GM18508 (cell line): ENCODE measurements at regions not wholly inside any gene's neighbourhood (a gene's known extent, or its start where the extent isn't known, plus 50 kb on each side); places are given as distances from the start of the nearest gene placed in this dataset.

Experiments
- ATAC-seq: cut with Tn5 transposase; IDR thresholded peaks from one replicate; pipeline ENCODE4 v1.9.1; 2021; ENCODE audit warnings: moderate number of reproducible peaks; ENCODE audit not compliant: insufficient read depth, unreplicated experiment

DNA sequence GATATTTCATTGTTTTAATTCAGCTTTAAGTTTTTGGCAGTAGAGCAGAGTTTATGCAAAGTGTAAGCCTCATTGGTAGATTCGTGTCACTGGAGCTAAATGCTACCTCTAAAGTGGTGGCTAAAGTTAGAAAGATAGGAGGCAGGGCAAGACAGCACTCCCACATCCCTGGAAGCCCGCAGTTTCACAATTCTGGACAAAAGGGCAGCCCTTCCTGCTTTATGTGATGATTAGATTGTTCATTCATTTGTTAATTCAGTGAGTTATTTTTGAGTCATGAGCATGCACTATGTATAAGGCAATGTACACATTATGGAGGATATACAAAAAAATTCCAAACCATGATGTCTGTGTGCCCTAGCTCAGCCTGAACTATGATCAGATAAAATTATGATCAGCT lies 52.1 kb upstream of the EIF3M start:
- ATAC-seq = no peak

- ATAC-seq = peak; percentile 100
Observed at GRCh38 chr11:32529994-32530588, 53.5 kb upstream of the EIF3M start.

DNA sequence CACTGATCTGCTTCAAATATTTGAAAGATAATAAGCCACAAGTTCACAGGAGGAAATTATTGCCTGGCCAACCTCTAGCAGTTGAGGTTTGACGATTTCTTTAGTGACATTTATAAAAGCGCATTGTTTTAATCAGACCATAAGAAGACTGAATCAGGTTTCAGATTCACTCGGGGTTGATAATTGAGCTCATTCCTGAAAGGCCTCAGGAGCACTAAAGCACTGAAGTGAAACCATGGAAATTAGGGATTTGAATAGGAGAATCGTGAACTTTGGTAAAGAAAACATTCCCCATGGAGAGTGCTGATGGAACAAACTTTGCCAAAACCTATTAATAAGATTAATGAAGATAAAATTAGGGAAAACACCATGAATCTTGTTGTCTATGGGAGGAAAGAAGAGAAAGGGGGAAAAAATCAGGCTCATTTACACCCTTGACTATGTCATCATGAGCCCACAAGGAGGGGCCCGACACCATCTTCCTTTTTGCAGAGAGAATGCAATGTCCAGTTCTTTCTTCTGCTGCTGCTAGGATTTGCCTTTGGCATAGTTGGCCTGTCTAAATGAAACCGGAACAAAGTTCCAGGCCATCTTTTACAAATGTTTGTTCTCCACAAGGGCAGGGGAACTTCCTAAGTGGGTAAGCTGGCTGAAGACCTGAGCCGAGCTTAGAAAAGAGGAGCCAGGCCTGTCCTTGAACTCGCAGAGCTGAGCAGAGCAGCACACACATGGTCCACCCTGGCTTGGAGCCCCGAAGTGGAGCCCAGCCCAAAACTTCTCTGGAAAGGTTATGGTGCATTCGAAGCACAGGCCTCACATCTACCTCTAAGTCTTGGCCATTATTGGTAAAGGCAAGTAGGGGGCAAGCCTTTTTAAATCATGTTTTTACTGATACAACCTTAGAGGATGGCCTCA lies 56.1 kb upstream of the EIF3M start:
- ATAC-seq = no peak

DNA sequence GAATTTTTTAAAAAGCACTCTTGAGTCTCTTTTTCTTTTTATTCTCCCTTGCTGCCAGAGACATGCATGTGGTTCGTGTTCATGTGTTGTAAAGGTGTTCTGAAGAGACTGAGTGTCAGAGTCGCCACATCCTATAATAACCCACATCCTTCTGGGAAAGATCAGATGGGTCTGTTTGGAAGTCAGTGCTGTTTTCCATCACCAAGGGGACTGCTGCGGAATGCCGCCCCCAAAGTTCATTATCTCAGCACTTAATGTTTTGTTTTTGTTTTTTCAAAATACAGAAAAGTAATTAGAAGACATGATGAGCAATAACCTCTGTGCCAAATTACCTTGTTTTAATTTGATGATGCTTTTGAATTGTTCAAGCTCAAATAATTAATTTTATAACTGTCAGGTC lies 56.9 kb upstream of the EIF3M start:
- ATAC-seq = no peak

DNA sequence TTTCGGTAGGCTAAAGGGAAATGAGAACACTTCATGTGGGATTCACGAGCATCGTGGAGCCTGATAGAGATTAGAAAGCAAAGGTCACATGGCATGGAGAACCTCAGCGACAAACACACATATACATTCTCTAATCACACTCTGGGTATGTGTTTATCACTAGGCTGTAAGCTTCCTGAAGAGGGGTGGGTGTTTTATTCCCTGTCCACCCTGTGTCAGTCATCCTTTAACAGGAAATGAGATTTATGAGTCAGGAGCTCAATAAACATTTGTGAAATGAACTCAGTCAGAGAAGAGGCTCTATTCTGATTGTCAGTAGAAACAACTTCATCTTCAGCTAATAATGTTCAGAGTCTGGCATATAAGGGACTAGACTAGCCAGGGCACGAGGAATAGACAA lies 71.7 kb upstream of the EIF3M start:
- no peak for ATAC-seq

DNA sequence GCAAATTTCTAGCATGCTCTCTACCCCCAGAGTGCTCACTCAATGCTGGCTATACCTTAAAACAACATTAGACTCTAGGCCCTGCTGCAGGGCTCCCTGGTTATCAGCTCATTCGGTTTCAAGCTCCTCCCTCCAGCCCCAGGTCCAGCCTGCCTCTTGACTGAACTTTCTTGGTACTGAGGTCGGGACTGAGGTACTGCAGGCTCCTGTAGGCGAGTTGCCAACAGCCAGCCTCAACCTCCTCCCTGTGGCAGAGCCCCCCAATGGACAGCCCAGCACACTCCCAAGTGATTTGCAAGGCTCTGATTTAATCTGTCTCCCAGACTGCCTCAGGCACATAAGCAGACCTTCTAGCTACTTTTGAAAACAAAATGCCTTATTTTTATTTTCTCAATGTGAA lies 73.6 kb upstream of the EIF3M start:
- ATAC-seq = no peak

- no peak for ATAC-seq
Observed at GRCh38 chr11:32508780-32509179, 73.4 kb upstream of the WT1 start.

DNA sequence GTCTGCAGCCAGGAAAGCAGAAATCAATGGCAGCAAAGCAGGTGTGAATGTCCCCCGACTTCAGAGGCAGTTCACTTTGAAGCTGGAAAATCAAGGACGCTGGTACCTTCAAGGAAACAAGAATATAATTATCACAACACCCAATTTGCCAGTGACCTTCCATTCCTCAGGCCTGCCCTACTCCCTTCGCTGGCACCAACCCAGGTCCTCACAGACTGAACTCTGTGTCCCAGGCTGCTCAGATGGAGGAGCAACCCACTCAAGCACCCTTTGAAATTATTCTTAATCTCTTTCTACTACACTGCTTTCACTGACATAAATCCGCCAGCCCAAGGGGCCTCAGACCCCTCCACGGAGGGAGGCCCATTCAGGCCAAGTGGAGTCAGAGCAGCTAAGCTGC lies 64.7 kb upstream of the WT1 start:
- ATAC-seq = no peak

DNA sequence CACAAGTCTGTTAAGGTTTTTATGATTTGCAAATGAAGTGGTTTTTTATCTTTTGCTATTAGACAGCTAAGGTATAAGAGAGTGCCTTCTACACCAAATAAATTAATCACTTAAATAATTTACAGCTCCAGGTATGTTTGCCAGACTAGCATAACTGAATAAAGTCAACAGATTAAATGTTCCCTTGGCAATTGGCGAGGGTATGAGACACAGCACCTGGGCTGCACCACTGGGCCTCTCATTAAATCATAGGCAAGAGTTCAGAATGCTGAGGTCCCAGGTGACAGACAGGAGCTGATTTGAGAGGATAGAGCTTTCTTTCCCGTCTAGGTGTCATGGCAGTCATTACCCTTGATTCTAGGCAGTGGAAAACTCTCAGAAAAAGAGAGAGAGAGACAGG lies 62.6 kb upstream of the WT1 start:
- no peak for ATAC-seq

DNA sequence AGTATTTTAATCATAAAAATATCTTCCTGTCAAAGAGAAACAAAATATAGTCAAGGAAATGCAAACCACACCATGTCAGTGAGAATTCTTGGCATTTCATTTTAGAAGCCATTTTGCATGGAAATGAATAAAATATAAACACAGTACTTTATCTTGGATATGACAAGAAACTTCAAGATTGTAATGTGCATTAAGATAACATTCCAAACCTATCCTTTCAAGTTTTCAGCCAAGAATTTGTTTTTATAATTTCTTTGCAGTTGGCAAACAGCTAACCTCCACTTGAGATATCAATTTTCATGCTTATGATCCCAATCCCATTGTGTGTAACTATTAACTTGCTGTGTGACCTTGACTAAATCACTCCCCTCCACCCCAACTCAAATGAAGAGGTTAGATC lies 59.3 kb upstream of the WT1 start:
- no peak for ATAC-seq

DNA sequence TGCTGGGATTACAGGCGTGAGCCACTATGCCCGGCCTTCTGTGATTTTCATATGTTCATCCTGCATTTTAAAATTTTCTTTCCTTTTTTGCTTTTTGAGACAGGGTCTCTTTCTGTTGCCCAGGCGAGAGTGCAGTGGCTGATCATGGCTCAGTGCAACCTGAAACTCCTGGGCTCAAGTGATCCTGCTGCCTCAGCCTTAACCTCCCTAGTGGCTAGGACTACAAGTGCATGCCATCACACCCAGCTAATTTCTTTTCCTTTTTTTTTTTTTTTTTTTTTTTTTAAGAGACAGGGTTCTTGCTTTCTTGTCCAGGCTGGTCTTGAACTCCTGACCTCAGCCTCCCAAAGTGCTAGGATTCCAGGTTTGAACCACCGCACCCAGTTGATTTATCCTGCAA lies 54.1 kb upstream of the WT1 start:
- ATAC-seq = no peak

- ATAC-seq = no peak
Observed at GRCh38 chr11:32487270-32487669, 51.9 kb upstream of the WT1 start.

GRCh38 chr11:32485733-32486132 lies 50.4 kb upstream of the WT1 start:
- ATAC-seq = no peak
